MM.1S (cell line): ENCODE measurements at regions not wholly inside any gene's neighbourhood (a gene's known extent, or its start where the extent isn't known, plus 50 kb on each side); places are given as distances from the start of the nearest gene placed in this dataset.

Experiments
- DNase-seq: peaks from one replicate; pipeline ENCODE4 v3.0.0-alpha.2; 2015
- H2AFZ ChIP-seq: fragments of 300-600 bp; sonication (generic); 2 replicates; pipeline ENCODE4 v1.6.0; 2016; ENCODE audit warnings: antibody characterized with exemption, low read length
- H3F3A ChIP-seq: fragments of 300-600 bp; sonication (generic); 2 replicates; pipeline ENCODE4 v1.6.1; 2016; ENCODE audit warnings: mild to moderate bottlenecking, antibody characterized with exemption, low read length, moderate library complexity, mixed read lengths; ENCODE audit not compliant: insufficient read depth
- H3K27ac ChIP-seq: fragments of 300-600 bp; sonication (generic); 2 replicates; pipeline ENCODE4 v1.5.1; 2016; ENCODE audit warnings: mild to moderate bottlenecking, low read length
- H3K27me3 ChIP-seq: fragments of 300-600 bp; sonication (generic); replicated peaks from 2 replicates; pipeline ENCODE4 v1.6.0; 2016; ENCODE audit warnings: low read length; ENCODE audit not compliant: insufficient read depth
- H3K36me3 ChIP-seq: fragments of 300-600 bp; sonication (generic); replicated peaks from 2 replicates; pipeline ENCODE4 v1.6.1; 2016; ENCODE audit warnings: mild to moderate bottlenecking, low read length, mixed read lengths; ENCODE audit not compliant: insufficient read depth
- H3K4me1 ChIP-seq: fragments of 300-600 bp; sonication (generic); 2 replicates; pipeline ENCODE4 v1.6.1; 2016; ENCODE audit warnings: low read length, mixed read lengths
- H3K4me2 ChIP-seq: fragments of 300-600 bp; sonication (generic); 2 replicates; pipeline ENCODE4 v1.6.0; 2016; ENCODE audit warnings: low read depth, low read length
- H3K4me3 ChIP-seq: fragments of 300-600 bp; sonication (generic); 2 replicates; pipeline ENCODE4 v1.5.1; 2016; ENCODE audit warnings: low read length, mixed read lengths
- H3K79me2 ChIP-seq: fragments of 300-600 bp; sonication (generic); 2 replicates; pipeline ENCODE4 v1.6.1; 2016; ENCODE audit warnings: mixed run types, low read length, mixed read lengths
- H3K9ac ChIP-seq: fragments of 300-600 bp; sonication (generic); 2 replicates; pipeline ENCODE4 v1.6.1; 2016; ENCODE audit warnings: low read length, mixed read lengths
- H3K9me2 ChIP-seq: fragments of 300-600 bp; sonication (generic); replicated peaks from 2 replicates; pipeline ENCODE4 v1.6.1; 2016; ENCODE audit warnings: mild to moderate bottlenecking, low read length, mixed read lengths; ENCODE audit not compliant: insufficient read depth
- H3K9me3 ChIP-seq: fragments of 300-600 bp; sonication (generic); replicated peaks from 2 replicates; pipeline ENCODE4 v1.6.1; 2016; ENCODE audit warnings: mild to moderate bottlenecking, low read length, mixed read lengths; ENCODE audit not compliant: insufficient read depth
- H4K20me1 ChIP-seq: fragments of 300-600 bp; sonication (generic); 2 replicates; pipeline ENCODE4 v1.6.1; 2016; ENCODE audit warnings: mild to moderate bottlenecking, low read length, moderate library complexity, mixed read lengths; ENCODE audit not compliant: insufficient read depth
- CTCF ChIP-seq: fragments of 300-600 bp; sonication (generic); IDR thresholded peaks from 2 replicates; pipeline ENCODE4 v1.5.1; 2016; ENCODE audit warnings: antibody characterized with exemption, low read length, mixed read lengths
- EZH2 ChIP-seq: fragments of 300-600 bp; sonication (generic); optimal IDR thresholded peaks from 2 replicates; pipeline ENCODE3; 2017; ENCODE audit warnings: low read depth, mild to moderate bottlenecking, antibody characterized with exemption, low read length, mixed read lengths
- EZH2phosphoT487 ChIP-seq: fragments of 300-600 bp; sonication (generic); IDR thresholded peaks from 2 replicates; pipeline ENCODE4 v1.6.1; 2018; ENCODE audit warnings: antibody characterized with exemption, low read length

- H3K79me2 ChIP-seq: no peaks in the 10 kb centered on the region
- no peak overlapping the region for H3K4me2 ChIP-seq
- H3F3A ChIP-seq: no peaks in the 10 kb centered on the region
- no peak overlapping the region for H3K27ac ChIP-seq
- no peaks in the 10 kb centered on the region for H4K20me1 ChIP-seq
- H3K4me3 ChIP-seq: no peak overlapping the region
- no peaks in the 10 kb centered on the region for H3K9me2 ChIP-seq
- H2AFZ ChIP-seq: no peak overlapping the region
- no peak overlapping the region for H3K9ac ChIP-seq
- H3K4me1 ChIP-seq: peaks cover 6% of the 10 kb centered on the region; the same call in 1 of the 2 replicates
- H3K27me3 ChIP-seq: no peaks in the 10 kb centered on the region
- H3K36me3 ChIP-seq: no peaks in the 10 kb centered on the region
- no peak for TF ChIP-seq EZH2phosphoT487
- no peak for TF ChIP-seq CTCF
- TF ChIP-seq EZH2: no peak
- no peak for DNase-seq
- no peaks in the 10 kb centered on the region for H3K9me3 ChIP-seq
Observed at GRCh38 chr7:55639640-55640039, 67.3 kb upstream of the VOPP1 start.

- Histone ChIP-seq H3K9me3 (no peaks in the 10 kb centered on the region), H3K36me3 (no peaks in the 10 kb centered on the region), H3K27me3 (no peaks in the 10 kb centered on the region), H3K4me3 (no peak overlapping the region), H4K20me1 (no peaks in the 10 kb centered on the region), H3K9ac (no peak overlapping the region), H3K79me2 (no peaks in the 10 kb centered on the region), H3K4me1 (no peaks in the 10 kb centered on the region), H2AFZ (no peak overlapping the region), H3F3A (no peaks in the 10 kb centered on the region), H3K9me2 (no peaks in the 10 kb centered on the region), H3K4me2 (no peak overlapping the region), H3K27ac (no peak overlapping the region)
- no peak for DNase-seq
- TF ChIP-seq EZH2phosphoT487: no peak
- TF ChIP-seq EZH2: no peak
- TF ChIP-seq CTCF: no peak
Observed at GRCh38 chr7:55629051-55629677, 56.9 kb upstream of the VOPP1 start.

- no peaks in the 10 kb centered on the region for H3K79me2 ChIP-seq
- no peaks in the 10 kb centered on the region for H4K20me1 ChIP-seq
- H3K36me3 ChIP-seq: no peaks in the 10 kb centered on the region
- H3K27ac ChIP-seq: no peak overlapping the region
- DNase-seq: no peak
- no peak overlapping the region for H2AFZ ChIP-seq
- no peaks in the 10 kb centered on the region for H3K9me2 ChIP-seq
- no peaks in the 10 kb centered on the region for H3K9me3 ChIP-seq
- H3K4me1 ChIP-seq: no peaks in the 10 kb centered on the region
- H3K4me3 ChIP-seq: no peak overlapping the region
- TF ChIP-seq EZH2 (no peak), CTCF (no peak), EZH2phosphoT487 (no peak)
- no peak overlapping the region for H3K4me2 ChIP-seq
- H3K27me3 ChIP-seq: no peaks in the 10 kb centered on the region
- H3K9ac ChIP-seq: no peak overlapping the region
- H3F3A ChIP-seq: no peaks in the 10 kb centered on the region
Observed at GRCh38 chr7:55624813-55625212, 52.5 kb upstream of the VOPP1 start.
